Endothelial cell of hepatic sinusoid (primary cell): ENCODE measurements at regions not wholly inside any gene's neighbourhood (a gene's known extent, or its start where the extent isn't known, plus 50 kb on each side); places are given as distances from the start of the nearest gene placed in this dataset.
"Not testable (repeated sequence)": the region's sequence is repeated elsewhere in the genome, so short reads cannot be mapped to it uniquely, and the experiment has no call there.

Experiments
- in situ Hi-C: cut with HindIII; loops from 2 replicates; pipeline ENCODE4 v1.10.0; 2017; ENCODE audit warnings: low sequenced_read_pairs

- in situ Hi-C loops, result no loop called here
Observed at GRCh38 chr6:85135376-85136094, 314.3 kb upstream of the NT5E start.

- in situ Hi-C loops, result no loop called here
Observed at GRCh38 chr6:85134172-85134571, 315.7 kb upstream of the NT5E start.

GRCh38 chr6:85132091-85132490 is 317.8 kb upstream of the NT5E start:
- in situ Hi-C loops, result no loop called here

- in situ Hi-C loops, result no loop called here
Observed at GRCh38 chr6:85130743-85131142, 319.1 kb upstream of the NT5E start.

GRCh38 chr6:85129881-85130280 is 320.0 kb upstream of the NT5E start:
- in situ Hi-C loops, result no loop called here

- in situ Hi-C loops, result no loop called here
Observed at GRCh38 chr6:85128781-85129180, 321.1 kb upstream of the NT5E start.

- in situ Hi-C loops, result not testable (repeated sequence)
Observed at GRCh38 chr6:85128256-85128655, 321.6 kb upstream of the NT5E start.

GRCh38 chr6:85127696-85128243 is 322.1 kb upstream of the NT5E start:
- in situ Hi-C loops, result no loop called here

- in situ Hi-C loops, result no loop called here
Observed at GRCh38 chr6:85127168-85127498, 322.8 kb upstream of the NT5E start.

- in situ Hi-C loops, result no loop called here
Observed at GRCh38 chr6:85126485-85127167, 323.3 kb upstream of the NT5E start.

- in situ Hi-C loops, result no loop called here
Observed at GRCh38 chr6:85125526-85125925, 324.4 kb upstream of the NT5E start.

- in situ Hi-C loops, result no loop called here
Observed at GRCh38 chr6:85124472-85125354, 325.2 kb upstream of the NT5E start.

- in situ Hi-C loops, result no loop called here
Observed at GRCh38 chr6:85121158-85121557, 328.7 kb upstream of the NT5E start.

GRCh38 chr6:85118652-85119235 is 331.1 kb upstream of the NT5E start:
- in situ Hi-C loops, result loop anchor here (5.0 kb wide), 1 partner anchor 44 kb away; no protein-coding TSS in a partner anchor

- in situ Hi-C loops, result loop anchor here (5.0 kb wide), 1 partner anchor 44 kb away; no protein-coding TSS in a partner anchor
Observed at GRCh38 chr6:85118233-85118632, 331.6 kb upstream of the NT5E start.

GRCh38 chr6:85116475-85116874 is 333.4 kb upstream of the NT5E start:
- in situ Hi-C loops, result loop anchor here (5.0 kb wide), 1 partner anchor 46 kb away; no protein-coding TSS in a partner anchor

- in situ Hi-C loops, result loop anchor here (5.0 kb wide), 1 partner anchor 46 kb away; no protein-coding TSS in a partner anchor
Observed at GRCh38 chr6:85115876-85116275, 334.0 kb upstream of the NT5E start.

GRCh38 chr6:85115376-85115775 is 334.5 kb upstream of the NT5E start:
- in situ Hi-C loops, result loop anchor here (5.0 kb wide), 1 partner anchor 47 kb away; no protein-coding TSS in a partner anchor

GRCh38 chr6:85114581-85114935 is 335.3 kb upstream of the NT5E start:
- in situ Hi-C loops, result no loop called here

- in situ Hi-C loops, result no loop called here
Observed at GRCh38 chr6:85113934-85114580, 335.8 kb upstream of the NT5E start.
